ENCODE measurements at regions not wholly inside any gene's neighbourhood (a gene's known extent, or its start where the extent isn't known, plus 50 kb on each side); places are given as distances from the start of the nearest gene placed in this dataset.

GRCh38 chr3:14288833-14289451 is 110.3 kb downstream of the LSM3 start:
- DNase-seq: peak; percentile 26

GRCh38 chr3:14289590-14290461 is 111.2 kb downstream of the LSM3 start:
- no peak for DNase-seq

- DNase-seq: no peak
These were observed 111.6 kb upstream of the SLC6A6 start for GRCh38 chr3:14290631-14291385.

GRCh38 chr3:14295037-14295436 is 107.4 kb upstream of the SLC6A6 start:
- DNase-seq: no peak

GRCh38 chr3:14295801-14296200 is 106.6 kb upstream of the SLC6A6 start:
- no peak for DNase-seq

- DNase-seq: no peak
These were observed 105.1 kb upstream of the SLC6A6 start for GRCh38 chr3:14297305-14297704.

- no peak for DNase-seq
These were observed 104.6 kb upstream of the SLC6A6 start for GRCh38 chr3:14297784-14298236.

- no peak for DNase-seq
These were observed 104.0 kb upstream of the SLC6A6 start for GRCh38 chr3:14298442-14298841.

GRCh38 chr3:14298991-14299555 is 103.3 kb upstream of the SLC6A6 start:
- DNase-seq: no peak

- no peak for DNase-seq
These were observed 102.6 kb upstream of the SLC6A6 start for GRCh38 chr3:14299767-14300166.

GRCh38 chr3:14300721-14301399 is 101.5 kb upstream of the SLC6A6 start:
- DNase-seq: no peak

GRCh38 chr3:14301558-14301957 is 100.8 kb upstream of the SLC6A6 start:
- no peak for DNase-seq

- no peak for DNase-seq
These were observed 98.9 kb upstream of the SLC6A6 start for GRCh38 chr3:14303336-14304100.

GRCh38 chr3:14304101-14305045 is 98.0 kb upstream of the SLC6A6 start:
- DNase-seq: no peak

GRCh38 chr3:14305324-14305723 is 97.1 kb upstream of the SLC6A6 start:
- DNase-seq: no peak

- no peak for DNase-seq
These were observed 96.3 kb upstream of the SLC6A6 start for GRCh38 chr3:14306142-14306541.

- DNase-seq: no peak
These were observed 94.6 kb upstream of the SLC6A6 start for GRCh38 chr3:14307656-14308302.

GRCh38 chr3:14311729-14312128 is 90.7 kb upstream of the SLC6A6 start:
- DNase-seq: no peak

- no peak for DNase-seq
These were observed 90.0 kb upstream of the SLC6A6 start for GRCh38 chr3:14312375-14312774.

- DNase-seq: no peak
These were observed 85.3 kb upstream of the SLC6A6 start for GRCh38 chr3:14317057-14317553.

Data from NCI-H1436 treated with DMSO at 0.1 percent for 48 hours (cell line).